Urinary bladder (tissue), 3 donors: ENCODE measurements at regions not wholly inside any gene's neighbourhood (a gene's known extent, or its start where the extent isn't known, plus 50 kb on each side); places are given as distances from the start of the nearest gene placed in this dataset.
"Not testable (repeated sequence)": the region's sequence is repeated elsewhere in the genome, so short reads cannot be mapped to it uniquely, and the experiment has no call there.

Experiments
- DNase-seq: peaks from one replicate; pipeline ENCODE4 v3.0.0-alpha.2; 2015; ENCODE audit errors: extremely low spot score
- H3K27ac ChIP-seq: one replicate; pipeline ENCODE4 v1.5.1; 2013; ENCODE audit warnings: low read depth, mild to moderate bottlenecking, moderate library complexity
- H3K36me3 ChIP-seq: one replicate; pipeline ENCODE4 v1.6.1; 2013; ENCODE audit warnings: mild to moderate bottlenecking, moderate library complexity; ENCODE audit not compliant: insufficient read depth
- H3K4me1 ChIP-seq: one replicate; pipeline ENCODE4 v1.6.1; 2013; ENCODE audit warnings: mild to moderate bottlenecking, moderate library complexity; ENCODE audit not compliant: insufficient read depth
- H3K4me3 ChIP-seq: one replicate; pipeline ENCODE4 v1.5.1; 2013; ENCODE audit warnings: low read depth, low read length
- WGBS: extraction: QIAGEN DNeasy Blood & Tissue Kit; methylation state at CpG from one replicate; pipeline ENCODE4 v1.1.7; 2013; 5-methylcytosine and 5-hydroxymethylcytosine counted together
- donor health status: healthy with polysubstance abuse.
- donor health status: healthy.

GRCh38 chr7:106572394-106573124, 88.4 kb downstream of the CCDC71L start:
- DNase-seq: no peak
- Histone ChIP-seq H3K27ac (no peak overlapping the region), H3K4me3 (no peak overlapping the region), H3K4me1 (no peaks in the 10 kb centered on the region), H3K36me3 (no peaks in the 10 kb centered on the region)
- WGBS: 83% methylated on average over 3 of the region's 3 CpGs

GRCh38 chr7:106571563-106571962, 89.4 kb downstream of the CCDC71L start:
- H3K4me1 ChIP-seq: no peaks in the 10 kb centered on the region

GRCh38 chr7:106570948-106571418, 90.0 kb downstream of the CCDC71L start:
- 44% methylated on average over 5 of the region's 5 CpGs for WGBS
- DNase-seq: no peak
- Histone ChIP-seq H3K36me3 (no peaks in the 10 kb centered on the region), H3K4me3 (no peak overlapping the region), H3K27ac (no peak overlapping the region), H3K4me1 (no peaks in the 10 kb centered on the region)

More at GRCh38 chr7:106571563-106571962, 89.4 kb downstream of the CCDC71L start:
- Histone ChIP-seq H3K4me3 (no peak overlapping the region), H3K36me3 (no peaks in the 10 kb centered on the region), H3K27ac (no peak overlapping the region)
- WGBS: 84% methylated on average over 3 of the region's 3 CpGs
- DNase-seq: no peak

- no peak overlapping the region for H3K4me3 ChIP-seq
- H3K4me1 ChIP-seq: no peaks in the 10 kb centered on the region
- DNase-seq: no peak
- H3K36me3 ChIP-seq: no peaks in the 10 kb centered on the region
- 92% methylated on average over 2 of the region's 2 CpGs for WGBS
- H3K27ac ChIP-seq: no peak overlapping the region
Observed at GRCh38 chr7:106570146-106570545, 90.8 kb downstream of the CCDC71L start.

- DNase-seq: no peak
- 91% methylated on average over 10 of the region's 10 CpGs for WGBS
- H3K27ac ChIP-seq: no peak overlapping the region
- H3K36me3 ChIP-seq: no peaks in the 10 kb centered on the region
- no peak overlapping the region for H3K4me3 ChIP-seq
- H3K4me1 ChIP-seq: no peaks in the 10 kb centered on the region
Observed at GRCh38 chr7:106569500-106569929, 91.4 kb downstream of the CCDC71L start.

- no peaks in the 10 kb centered on the region for H3K36me3 ChIP-seq
- no peak overlapping the region for H3K4me3 ChIP-seq
- H3K4me1 ChIP-seq: no peaks in the 10 kb centered on the region
- no peak overlapping the region for H3K27ac ChIP-seq
- WGBS: 54% methylated on average over 4 of the region's 4 CpGs
- DNase-seq: no peak
Observed at GRCh38 chr7:106568680-106569499, 92.1 kb downstream of the CCDC71L start.

GRCh38 chr7:106568002-106568679, 92.8 kb downstream of the CCDC71L start:
- no peak overlapping the region for H3K4me3 ChIP-seq
- H3K36me3 ChIP-seq: no peaks in the 10 kb centered on the region
- H3K27ac ChIP-seq: no peak overlapping the region
- no peaks in the 10 kb centered on the region for H3K4me1 ChIP-seq
- WGBS: 52% methylated on average over 2 of the region's 2 CpGs
- DNase-seq: no peak

GRCh38 chr7:106567204-106568001, 93.6 kb downstream of the CCDC71L start:
- H3K36me3 ChIP-seq, H3K27ac ChIP-seq, H3K4me3 ChIP-seq, DNase-seq, H3K4me1 ChIP-seq: not testable (repeated sequence)
- WGBS: 74% methylated on average over 15 of the region's 15 CpGs

GRCh38 chr7:106566672-106567071, 94.3 kb downstream of the CCDC71L start:
- Histone ChIP-seq H3K27ac (no peak overlapping the region), H3K4me1 (no peaks in the 10 kb centered on the region), H3K36me3 (no peaks in the 10 kb centered on the region), H3K4me3 (no peak overlapping the region)
- WGBS: 40% methylated on average over 2 of the region's 2 CpGs
- no peak for DNase-seq

- DNase-seq: no peak
- H3K4me3 ChIP-seq: no peak overlapping the region
- WGBS: 47% methylated on average over 6 of the region's 6 CpGs
Observed at GRCh38 chr7:106566196-106566595, 94.8 kb downstream of the CCDC71L start.

GRCh38 chr7:106565428-106565827, 95.5 kb downstream of the CCDC71L start:
- no peak for DNase-seq
- Histone ChIP-seq H3K27ac (no peak overlapping the region), H3K36me3 (no peaks in the 10 kb centered on the region), H3K4me3 (no peak overlapping the region), H3K4me1 (no peaks in the 10 kb centered on the region)
- 97% methylated on average over 1 of the region's 1 CpG for WGBS

More at GRCh38 chr7:106566196-106566595, 94.8 kb downstream of the CCDC71L start:
- Histone ChIP-seq H3K4me1 (no peaks in the 10 kb centered on the region), H3K27ac (no peak overlapping the region), H3K36me3 (no peaks in the 10 kb centered on the region)

GRCh38 chr7:106563466-106564150, 97.3 kb downstream of the CCDC71L start:
- no peak for DNase-seq
- no peak overlapping the region for H3K4me3 ChIP-seq
- no peaks in the 10 kb centered on the region for H3K36me3 ChIP-seq
- H3K4me1 ChIP-seq: no peaks in the 10 kb centered on the region
- 56% methylated on average over 3 of the region's 3 CpGs for WGBS
- no peak overlapping the region for H3K27ac ChIP-seq
